ENCODE measurements at regions not wholly inside any gene's neighbourhood (a gene's known extent, or its start where the extent isn't known, plus 50 kb on each side); places are given as distances from the start of the nearest gene placed in this dataset.

DNA sequence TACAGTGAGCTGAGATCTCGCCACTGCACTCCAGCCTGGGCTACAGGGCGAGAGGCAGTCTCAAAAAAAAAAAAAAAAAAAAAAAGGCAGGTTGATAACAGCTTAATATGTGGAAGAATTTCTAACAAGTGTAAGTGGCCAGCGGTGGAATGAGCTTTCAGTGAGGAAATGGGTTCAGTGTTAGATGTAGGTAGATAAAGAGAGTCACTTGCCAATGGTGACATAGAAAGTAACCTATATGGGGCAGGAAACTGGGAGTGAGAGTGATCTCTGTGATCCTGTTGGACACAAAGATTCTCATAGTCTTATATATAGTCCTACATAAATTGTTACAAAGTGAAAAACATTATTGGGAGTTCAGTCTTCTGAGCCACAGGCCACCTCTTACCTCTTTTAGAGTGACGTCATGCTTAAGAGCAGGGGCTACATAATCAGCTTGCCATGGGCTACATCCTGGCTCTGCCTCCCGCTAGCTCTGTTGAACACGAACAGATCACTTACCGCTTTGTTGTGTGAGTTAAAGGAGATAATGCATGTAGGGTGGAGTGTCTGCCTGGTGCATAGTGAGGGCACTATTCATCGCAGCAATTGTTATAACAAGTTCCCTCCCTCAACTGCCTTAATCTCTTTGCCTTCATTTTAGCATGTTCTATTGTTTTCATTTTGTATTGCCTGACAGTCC is 110.2 kb upstream of the ELAC2 start:
- TF ChIP-seq, protein P1, sequence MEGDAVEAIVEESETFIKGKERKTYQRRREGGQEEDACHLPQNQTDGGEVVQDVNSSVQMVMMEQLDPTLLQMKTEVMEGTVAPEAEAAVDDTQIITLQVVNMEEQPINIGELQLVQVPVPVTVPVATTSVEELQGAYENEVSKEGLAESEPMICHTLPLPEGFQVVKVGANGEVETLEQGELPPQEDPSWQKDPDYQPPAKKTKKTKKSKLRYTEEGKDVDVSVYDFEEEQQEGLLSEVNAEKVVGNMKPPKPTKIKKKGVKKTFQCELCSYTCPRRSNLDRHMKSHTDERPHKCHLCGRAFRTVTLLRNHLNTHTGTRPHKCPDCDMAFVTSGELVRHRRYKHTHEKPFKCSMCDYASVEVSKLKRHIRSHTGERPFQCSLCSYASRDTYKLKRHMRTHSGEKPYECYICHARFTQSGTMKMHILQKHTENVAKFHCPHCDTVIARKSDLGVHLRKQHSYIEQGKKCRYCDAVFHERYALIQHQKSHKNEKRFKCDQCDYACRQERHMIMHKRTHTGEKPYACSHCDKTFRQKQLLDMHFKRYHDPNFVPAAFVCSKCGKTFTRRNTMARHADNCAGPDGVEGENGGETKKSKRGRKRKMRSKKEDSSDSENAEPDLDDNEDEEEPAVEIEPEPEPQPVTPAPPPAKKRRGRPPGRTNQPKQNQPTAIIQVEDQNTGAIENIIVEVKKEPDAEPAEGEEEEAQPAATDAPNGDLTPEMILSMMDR (IDR thresholded peaks at IDR 0.05), result no peak
- TF ChIP-seq POLR2A (IDR thresholded peaks at IDR 0.05), result no peak
- TF ChIP-seq EP300 (IDR thresholded peaks at IDR 0.05), result no peak

Data from stomach (tissue), 4 donors.